Naive B cell (primary cell): ENCODE measurements at regions not wholly inside any gene's neighbourhood (a gene's known extent, or its start where the extent isn't known, plus 50 kb on each side); places are given as distances from the start of the nearest gene placed in this dataset.

Source experiments
- ATAC-seq, 2 donors: fragments of 150-1000 bp; cut with Tn5 transposase; 2 replicates each; pipeline ENCODE4 v1.10.0; 2021; ENCODE audit warnings: low read depth in 2 of 2, mild to moderate bottlenecking in 2 of 2, moderate library complexity in 2 of 2
- DNase-seq: peaks from one replicate; pipeline ENCODE4 v3.0.0; 2022
- H3K27ac Mint-ChIP-seq, 6 donors: one replicate each; pipeline ENCODE4 v1.8.0; 2020 to 2022; ENCODE audit warnings: mild to moderate bottlenecking in 6 of 6, mixed read lengths in 6 of 6, moderate library complexity in 5 of 6, inconsistent platforms in 2 of 6
- H3K27me3 Mint-ChIP-seq, 3 donors: one replicate each; pipeline ENCODE4 v1.8.0; 2021 to 2022; ENCODE audit warnings: mixed read lengths in 3 of 3, mild to moderate bottlenecking in 1 of 3
- H3K36me3 Mint-ChIP-seq, 2 donors: one replicate each; pipeline ENCODE4 v1.8.0; 2020 to 2022; ENCODE audit warnings: mixed read lengths in 2 of 2, inconsistent platforms in 1 of 2, mild to moderate bottlenecking in 1 of 2
- H3K4me1 Mint-ChIP-seq, 3 donors: one replicate each; pipeline ENCODE4 v1.8.0; 2020 to 2022; ENCODE audit warnings: mixed read lengths in 3 of 3, inconsistent platforms in 1 of 3, mild to moderate bottlenecking in 1 of 3, moderate library complexity in 1 of 3
- H3K4me3 Mint-ChIP-seq, 8 donors: one replicate each; pipeline ENCODE4 v1.8.0; 2020 to 2022; ENCODE audit warnings: mild to moderate bottlenecking in 8 of 8, mixed read lengths in 8 of 8, moderate library complexity in 8 of 8, inconsistent platforms in 2 of 8
- H3K9me3 Mint-ChIP-seq, 7 donors: one replicate each; pipeline ENCODE4 v1.8.0; 2020 to 2022; ENCODE audit warnings: mixed read lengths in 7 of 7, mild to moderate bottlenecking in 5 of 7, inconsistent platforms in 2 of 7, moderate library complexity in 1 of 7

GRCh38 chr5:167242701-167243100 is 1048.7 kb upstream of the WWC1 start:
- Mint-ChIP-seq H3K9me3 (peaks cover 0 to 6% (median 3%) of the 10 kb centered on the region in 7 donors), H3K4me3 (no peak overlapping the region), H3K27me3 (no peaks in the 10 kb centered on the region), H3K36me3 (no peaks in the 10 kb centered on the region), H3K27ac (no peak overlapping the region), H3K4me1 (no peaks in the 10 kb centered on the region)
- ATAC-seq (no peak), DNase-seq (no peak)

GRCh38 chr5:167243463-167243862 is 1048.0 kb upstream of the WWC1 start:
- Mint-ChIP-seq H3K4me1 (no peaks in the 10 kb centered on the region), H3K27ac (no peak overlapping the region)
- no peak for ATAC-seq

GRCh38 chr5:167244583-167244982 is 1046.9 kb upstream of the WWC1 start:
- Mint-ChIP-seq H3K27me3 (no peaks in the 10 kb centered on the region), H3K4me3 (no peak overlapping the region), H3K36me3 (no peaks in the 10 kb centered on the region), H3K4me1 (no peaks in the 10 kb centered on the region), H3K27ac (no peak overlapping the region), H3K9me3 (peaks cover 0 to 6% (median 3%) of the 10 kb centered on the region in 7 donors)
- DNase-seq (no peak), ATAC-seq (no peak)

More at GRCh38 chr5:167243463-167243862, 1048.0 kb upstream of the WWC1 start:
- no peak overlapping the region for H3K4me3 Mint-ChIP-seq
- no peaks in the 10 kb centered on the region for H3K27me3 Mint-ChIP-seq
- no peak for DNase-seq
- H3K9me3 Mint-ChIP-seq: peaks cover 0 to 6% (median 3%) of the 10 kb centered on the region in 7 donors
- H3K36me3 Mint-ChIP-seq: no peaks in the 10 kb centered on the region

GRCh38 chr5:167245868-167246267 is 1045.6 kb upstream of the WWC1 start:
- no peak for DNase-seq
- H3K36me3 Mint-ChIP-seq: no peaks in the 10 kb centered on the region
- no peak for ATAC-seq
- H3K27me3 Mint-ChIP-seq: no peaks in the 10 kb centered on the region
- no peak overlapping the region for H3K4me3 Mint-ChIP-seq
- peaks cover 0 to 6% (median 3%) of the 10 kb centered on the region in 7 donors for H3K9me3 Mint-ChIP-seq
- no peaks in the 10 kb centered on the region for H3K4me1 Mint-ChIP-seq
- H3K27ac Mint-ChIP-seq: no peak overlapping the region

- ATAC-seq: no peak
- no peak overlapping the region for H3K27ac Mint-ChIP-seq
- H3K36me3 Mint-ChIP-seq: no peaks in the 10 kb centered on the region
- DNase-seq: no peak
- H3K9me3 Mint-ChIP-seq: peaks cover 0 to 4% (median 0%) of the 10 kb centered on the region in 7 donors
- no peaks in the 10 kb centered on the region for H3K4me1 Mint-ChIP-seq
- H3K27me3 Mint-ChIP-seq: no peaks in the 10 kb centered on the region
- H3K4me3 Mint-ChIP-seq: no peak overlapping the region
Measured at GRCh38 chr5:167247816-167248215, 1043.6 kb upstream of the WWC1 start.

GRCh38 chr5:167248257-167248656 is 1043.2 kb upstream of the WWC1 start:
- DNase-seq (no peak), ATAC-seq (no peak)
- H3K27ac Mint-ChIP-seq: no peak overlapping the region
- no peak overlapping the region for H3K4me3 Mint-ChIP-seq
- no peaks in the 10 kb centered on the region for H3K27me3 Mint-ChIP-seq
- H3K9me3 Mint-ChIP-seq: peaks cover 0 to 4% (median 0%) of the 10 kb centered on the region in 7 donors
- no peaks in the 10 kb centered on the region for H3K4me1 Mint-ChIP-seq
- H3K36me3 Mint-ChIP-seq: no peaks in the 10 kb centered on the region

- Mint-ChIP-seq H3K36me3 (no peaks in the 10 kb centered on the region), H3K27me3 (no peaks in the 10 kb centered on the region), H3K4me3 (no peak overlapping the region), H3K27ac (no peak overlapping the region), H3K4me1 (no peaks in the 10 kb centered on the region), H3K9me3 (peaks cover 0 to 1% (median 0%) of the 10 kb centered on the region in 7 donors)
- ATAC-seq: no peak
- no peak for DNase-seq
Measured at GRCh38 chr5:167250996-167251395, 1040.4 kb upstream of the WWC1 start.

GRCh38 chr5:167254132-167254531 is 1037.3 kb upstream of the WWC1 start:
- no peaks in the 10 kb centered on the region for H3K4me1 Mint-ChIP-seq
- no peak overlapping the region for H3K4me3 Mint-ChIP-seq
- DNase-seq: no peak
- ATAC-seq: no peak
- no peaks in the 10 kb centered on the region for H3K36me3 Mint-ChIP-seq
- H3K9me3 Mint-ChIP-seq: peaks cover 0 to 2% (median 0%) of the 10 kb centered on the region in 7 donors
- no peak overlapping the region for H3K27ac Mint-ChIP-seq
- H3K27me3 Mint-ChIP-seq: no peaks in the 10 kb centered on the region

GRCh38 chr5:167255926-167256325 is 1035.5 kb upstream of the WWC1 start:
- Mint-ChIP-seq H3K9me3 (peaks cover 0 to 3% (median 0%) of the 10 kb centered on the region in 7 donors), H3K4me3 (no peak overlapping the region), H3K36me3 (no peaks in the 10 kb centered on the region), H3K4me1 (no peaks in the 10 kb centered on the region), H3K27ac (no peak overlapping the region), H3K27me3 (no peaks in the 10 kb centered on the region)
- ATAC-seq (no peak), DNase-seq (no peak)

- ATAC-seq (no peak), DNase-seq (no peak)
- Mint-ChIP-seq H3K36me3 (no peaks in the 10 kb centered on the region), H3K9me3 (peaks cover 0 to 10% (median 0%) of the 10 kb centered on the region in 7 donors), H3K27ac (no peak overlapping the region), H3K4me3 (no peak overlapping the region), H3K27me3 (no peaks in the 10 kb centered on the region), H3K4me1 (no peaks in the 10 kb centered on the region)
Measured at GRCh38 chr5:167259806-167260205, 1031.6 kb upstream of the WWC1 start.

- Mint-ChIP-seq H3K9me3 (peaks cover 0 to 9% (median 0%) of the 10 kb centered on the region in 7 donors), H3K36me3 (no peaks in the 10 kb centered on the region), H3K4me3 (no peak overlapping the region), H3K4me1 (no peaks in the 10 kb centered on the region), H3K27ac (no peak overlapping the region), H3K27me3 (no peaks in the 10 kb centered on the region)
- DNase-seq: no peak
- no peak for ATAC-seq
Measured at GRCh38 chr5:167261309-167262100, 1029.9 kb upstream of the WWC1 start.

GRCh38 chr5:167263185-167263584 is 1028.3 kb upstream of the WWC1 start:
- H3K9me3 Mint-ChIP-seq: peaks cover 0 to 9% (median 2%) of the 10 kb centered on the region in 7 donors
- no peaks in the 10 kb centered on the region for H3K4me1 Mint-ChIP-seq
- no peak for DNase-seq
- H3K27me3 Mint-ChIP-seq: no peaks in the 10 kb centered on the region
- no peak for ATAC-seq
- H3K4me3 Mint-ChIP-seq: no peak overlapping the region
- no peak overlapping the region for H3K27ac Mint-ChIP-seq
- no peaks in the 10 kb centered on the region for H3K36me3 Mint-ChIP-seq

- H3K4me1 Mint-ChIP-seq: no peaks in the 10 kb centered on the region
- no peak for ATAC-seq
Measured at GRCh38 chr5:167264348-167264747, 1027.1 kb upstream of the WWC1 start.

GRCh38 chr5:167268337-167268736 is 1023.1 kb upstream of the WWC1 start:
- ATAC-seq: no peak
- Mint-ChIP-seq H3K36me3 (no peaks in the 10 kb centered on the region), H3K27ac (no peak overlapping the region), H3K9me3 (peaks cover 0 to 6% (median 2%) of the 10 kb centered on the region in 7 donors), H3K4me1 (no peaks in the 10 kb centered on the region), H3K4me3 (no peak overlapping the region), H3K27me3 (no peaks in the 10 kb centered on the region)
- no peak for DNase-seq

More at GRCh38 chr5:167264348-167264747, 1027.1 kb upstream of the WWC1 start:
- Mint-ChIP-seq H3K36me3 (no peaks in the 10 kb centered on the region), H3K4me3 (no peak overlapping the region), H3K9me3 (peaks cover 0 to 11% (median 2%) of the 10 kb centered on the region in 7 donors), H3K27ac (no peak overlapping the region), H3K27me3 (no peaks in the 10 kb centered on the region)
- DNase-seq: no peak
